Activated B cell treated with CpG ODN at 0.5 μM for 24 hours (primary cell): ENCODE measurements at regions not wholly inside any gene's neighbourhood (a gene's known extent, or its start where the extent isn't known, plus 50 kb on each side); places are given as distances from the start of the nearest gene placed in this dataset.
"Not testable (repeated sequence)": the region's sequence is repeated elsewhere in the genome, so short reads cannot be mapped to it uniquely, and the experiment has no call there.

Experiments
- ATAC-seq: fragments of 200-7000 bp; cut with Tn5 transposase; one replicate; pipeline ENCODE4 v1.10.0; 2021; ENCODE audit warnings: low read depth, mild to moderate bottlenecking, moderate library complexity
- CTCF ChIA-PET: fragments of 350-600 bp; sonication (Branson Sonifier 250); formaldehyde crosslinking; loops from one replicate; lab custom pipeline; 2021; ENCODE audit warnings: antibody characterized with exemption; lab: Charles Lee
- POLR2A ChIA-PET: fragments of 350-600 bp; sonication (Branson Sonifier 250); formaldehyde crosslinking; loops from one replicate; lab custom pipeline; 2021; ENCODE audit warnings: antibody characterized with exemption; lab: Charles Lee
- DNase-seq: peaks from one replicate; pipeline ENCODE4 v3.0.0; 2022
- H3K27ac Mint-ChIP-seq: one replicate; pipeline ENCODE4 v1.8.0; 2020; ENCODE audit warnings: mixed read lengths
- H3K27me3 Mint-ChIP-seq: one replicate; pipeline ENCODE4 v1.8.0; 2021; ENCODE audit warnings: mixed read lengths
- H3K36me3 Mint-ChIP-seq: one replicate; pipeline ENCODE4 v1.8.0; 2021; ENCODE audit warnings: low read depth, mixed read lengths
- H3K4me1 Mint-ChIP-seq: one replicate; pipeline ENCODE4 v1.8.0; 2021; ENCODE audit warnings: mixed read lengths
- H3K4me3 Mint-ChIP-seq: one replicate; pipeline ENCODE4 v1.8.0; 2020; ENCODE audit warnings: mild to moderate bottlenecking, mixed read lengths
- H3K9me3 Mint-ChIP-seq: one replicate; pipeline ENCODE4 v1.8.0; 2020; ENCODE audit warnings: mixed read lengths
- CTCF ChIP-seq: fragments of 200-600 bp; IDR thresholded peaks from one replicate; pipeline ENCODE4 v1.8.0; 2022; ENCODE audit warnings: antibody characterized with exemption, mild to moderate bottlenecking
- intact Hi-C: fragments of 100-400 bp; cut with micrococcal nuclease; formaldehyde crosslinking; loops from one replicate; pipeline ENCODE4 v1.15.1; 2024

DNA sequence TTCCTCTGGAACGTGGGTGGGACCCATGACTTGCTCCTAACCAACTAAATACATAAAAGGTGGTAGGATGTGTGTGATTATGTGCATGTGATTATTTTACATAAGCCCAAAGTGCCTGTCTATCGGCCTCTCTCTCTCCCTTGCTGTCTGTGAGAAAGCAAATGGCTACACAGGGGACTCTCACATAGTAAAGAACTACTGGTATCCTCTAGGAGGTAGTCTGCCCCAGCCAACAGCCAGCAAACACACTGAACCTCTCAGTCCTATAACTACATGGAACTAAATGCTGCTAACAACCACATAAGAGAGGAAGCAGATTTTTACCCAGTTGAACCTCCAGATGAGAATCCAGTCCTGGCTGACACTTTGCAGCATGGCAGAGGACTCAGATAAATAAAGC lies 1249.4 kb downstream of the ADGRL3 start:
- no peaks in the 10 kb centered on the region for H3K4me1 Mint-ChIP-seq
- intact Hi-C loops, result no loop called here
- peaks cover 12% of the 10 kb centered on the region for H3K9me3 Mint-ChIP-seq
- H3K27me3 Mint-ChIP-seq, result no peaks in the 10 kb centered on the region
- TF ChIP-seq CTCF, result no peak
- ChIA-PET CTCF (no interaction called here), POLR2A (no interaction called here)
- no peaks in the 10 kb centered on the region for H3K36me3 Mint-ChIP-seq
- ATAC-seq (no peak), DNase-seq (no peak)
- no peak overlapping the region for H3K27ac Mint-ChIP-seq
- H3K4me3 Mint-ChIP-seq, result no peak overlapping the region

- Mint-ChIP-seq H3K36me3 (no peaks in the 10 kb centered on the region), H3K4me3 (no peak overlapping the region), H3K27me3 (no peaks in the 10 kb centered on the region), H3K4me1 (no peaks in the 10 kb centered on the region), H3K27ac (no peak overlapping the region), H3K9me3 (peaks cover 12% of the 10 kb centered on the region)
- ChIA-PET POLR2A (no interaction called here), CTCF (no interaction called here)
- DNase-seq (no peak), ATAC-seq (no peak)
- intact Hi-C loops, result no loop called here
- TF ChIP-seq CTCF, result no peak
Measured at GRCh38 chr4:62448911-62449310, 1248.8 kb downstream of the ADGRL3 start.

GRCh38 chr4:62439051-62439450 lies 1238.9 kb downstream of the ADGRL3 start:
- CTCF ChIA-PET, result no interaction called here
- H3K4me1 Mint-ChIP-seq, result no peaks in the 10 kb centered on the region
- no peak overlapping the region for H3K4me3 Mint-ChIP-seq
- DNase-seq (no peak), ATAC-seq (no peak)
- intact Hi-C loops, result no loop called here
- H3K9me3 Mint-ChIP-seq, result peaks cover 20% of the 10 kb centered on the region
- POLR2A ChIA-PET, result no interaction called here
- H3K27me3 Mint-ChIP-seq, result no peaks in the 10 kb centered on the region
- H3K27ac Mint-ChIP-seq, result no peak overlapping the region
- no peak for TF ChIP-seq CTCF
- no peaks in the 10 kb centered on the region for H3K36me3 Mint-ChIP-seq

GRCh38 chr4:62434921-62435320 lies 1234.8 kb downstream of the ADGRL3 start:
- Mint-ChIP-seq H3K36me3 (no peaks in the 10 kb centered on the region), H3K27ac (no peak overlapping the region), H3K27me3 (no peaks in the 10 kb centered on the region), H3K4me3 (no peak overlapping the region), H3K9me3 (peaks cover 16% of the 10 kb centered on the region), H3K4me1 (no peaks in the 10 kb centered on the region)
- ATAC-seq (no peak), DNase-seq (no peak)
- CTCF ChIA-PET, result no interaction called here
- POLR2A ChIA-PET, result no interaction called here
- intact Hi-C loops, result no loop called here
- no peak for TF ChIP-seq CTCF

- H3K36me3 Mint-ChIP-seq, H3K4me1 Mint-ChIP-seq, H3K4me3 Mint-ChIP-seq, intact Hi-C loops, CTCF ChIA-PET, H3K27ac Mint-ChIP-seq, POLR2A ChIA-PET, ATAC-seq, DNase-seq, H3K27me3 Mint-ChIP-seq: not testable (repeated sequence)
- H3K9me3 Mint-ChIP-seq, result peaks cover 13% of the 10 kb centered on the region
Measured at GRCh38 chr4:62431513-62432231, 1231.5 kb downstream of the ADGRL3 start.

DNA sequence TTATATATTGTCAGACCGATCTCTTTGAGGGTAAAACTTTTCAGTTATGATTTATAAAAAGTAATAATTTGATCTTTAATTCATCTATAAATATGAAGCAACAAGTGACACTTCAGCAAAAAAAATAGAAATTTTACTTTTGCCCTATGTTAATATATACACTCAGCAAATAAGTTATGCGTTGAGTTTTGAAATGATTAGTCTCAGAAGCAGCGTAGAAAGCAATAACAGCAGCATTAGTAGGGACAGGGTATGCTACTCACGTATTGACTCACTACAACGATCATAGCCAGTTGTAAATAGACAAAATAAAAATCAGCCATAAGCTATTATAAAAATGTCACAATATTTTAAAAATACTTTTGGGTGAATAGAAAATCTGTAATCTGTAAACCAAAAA lies 1229.2 kb downstream of the ADGRL3 start:
- DNase-seq, result no peak
- Mint-ChIP-seq H3K27ac (no peak overlapping the region), H3K27me3 (no peaks in the 10 kb centered on the region), H3K36me3 (no peaks in the 10 kb centered on the region), H3K4me3 (no peak overlapping the region), H3K9me3 (peaks cover 6% of the 10 kb centered on the region), H3K4me1 (no peaks in the 10 kb centered on the region)
- ChIA-PET POLR2A (no interaction called here), CTCF (no interaction called here)
- no peak for ATAC-seq
- TF ChIP-seq CTCF, result no peak
- intact Hi-C loops, result no loop called here
